GM12873 (cell line): ENCODE measurements at regions not wholly inside any gene's neighbourhood (a gene's known extent, or its start where the extent isn't known, plus 50 kb on each side); places are given as distances from the start of the nearest gene placed in this dataset.

Experiments
- CTCF ChIP-seq: IDR thresholded peaks from 2 replicates; pipeline ENCODE4 v1.5.1; 2012; ENCODE audit warnings: low read depth, mild to moderate bottlenecking, moderate library complexity, low read length, control low read depth; ENCODE audit not compliant: insufficient read depth; ENCODE audit errors: missing control alignments

- TF ChIP-seq CTCF: no peak
Observed at GRCh38 chr1:81217058-81217457, 583.7 kb upstream of the ADGRL2 start.

GRCh38 chr1:81213279-81213678, 587.5 kb upstream of the ADGRL2 start:
- TF ChIP-seq CTCF: no peak

- TF ChIP-seq CTCF: no peak
Observed at GRCh38 chr1:81209461-81209860, 591.3 kb upstream of the ADGRL2 start.

GRCh38 chr1:81208441-81208840, 592.3 kb upstream of the ADGRL2 start:
- no peak for TF ChIP-seq CTCF

GRCh38 chr1:81205956-81206355, 594.8 kb upstream of the ADGRL2 start:
- TF ChIP-seq CTCF: no peak

GRCh38 chr1:81201779-81202178, 599.0 kb upstream of the ADGRL2 start:
- TF ChIP-seq CTCF: no peak

GRCh38 chr1:81197591-81197990, 603.1 kb upstream of the ADGRL2 start:
- TF ChIP-seq CTCF: no peak
